ENCODE measurements at regions not wholly inside any gene's neighbourhood (a gene's known extent, or its start where the extent isn't known, plus 50 kb on each side); places are given as distances from the start of the nearest gene placed in this dataset.

DNA sequence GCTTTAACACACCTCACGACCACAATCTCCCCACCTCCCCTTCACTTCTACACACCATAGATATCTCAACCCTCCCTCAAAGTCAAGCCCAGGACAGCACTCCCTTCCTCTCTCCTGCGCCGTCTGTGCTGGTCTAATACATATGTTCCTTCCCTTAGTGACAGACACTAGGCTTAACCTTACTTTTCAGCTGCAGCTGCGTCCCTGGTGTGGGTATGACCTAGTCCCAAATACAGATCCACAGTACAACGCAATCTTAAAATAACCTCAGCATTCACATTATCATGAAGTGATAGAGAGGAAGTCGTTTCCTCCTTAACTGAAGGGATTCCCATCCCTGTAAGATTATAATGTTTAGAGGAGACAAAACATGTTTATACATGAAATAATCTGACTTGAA is 192.7 kb upstream of the TANK start:
- Mint-ChIP-seq H3K4me3 (ENCODE audit: unreplicated experiment) (peak overlapping the region; percentile 35), H3K4me1 (ENCODE audit: low read depth, unreplicated experiment) (peaks cover 18% of the 10 kb centered on the region), H3K9me3 (ENCODE audit: unreplicated experiment) (peaks cover 3% of the 10 kb centered on the region), H3K27me3 (ENCODE audit: unreplicated experiment) (peaks cover 4% of the 10 kb centered on the region), H3K27ac (ENCODE audit: unreplicated experiment) (peak overlapping the region; percentile 86), H3K36me3 (ENCODE audit: unreplicated experiment) (no peaks in the 10 kb centered on the region)
- TF ChIP-seq, protein P1, sequence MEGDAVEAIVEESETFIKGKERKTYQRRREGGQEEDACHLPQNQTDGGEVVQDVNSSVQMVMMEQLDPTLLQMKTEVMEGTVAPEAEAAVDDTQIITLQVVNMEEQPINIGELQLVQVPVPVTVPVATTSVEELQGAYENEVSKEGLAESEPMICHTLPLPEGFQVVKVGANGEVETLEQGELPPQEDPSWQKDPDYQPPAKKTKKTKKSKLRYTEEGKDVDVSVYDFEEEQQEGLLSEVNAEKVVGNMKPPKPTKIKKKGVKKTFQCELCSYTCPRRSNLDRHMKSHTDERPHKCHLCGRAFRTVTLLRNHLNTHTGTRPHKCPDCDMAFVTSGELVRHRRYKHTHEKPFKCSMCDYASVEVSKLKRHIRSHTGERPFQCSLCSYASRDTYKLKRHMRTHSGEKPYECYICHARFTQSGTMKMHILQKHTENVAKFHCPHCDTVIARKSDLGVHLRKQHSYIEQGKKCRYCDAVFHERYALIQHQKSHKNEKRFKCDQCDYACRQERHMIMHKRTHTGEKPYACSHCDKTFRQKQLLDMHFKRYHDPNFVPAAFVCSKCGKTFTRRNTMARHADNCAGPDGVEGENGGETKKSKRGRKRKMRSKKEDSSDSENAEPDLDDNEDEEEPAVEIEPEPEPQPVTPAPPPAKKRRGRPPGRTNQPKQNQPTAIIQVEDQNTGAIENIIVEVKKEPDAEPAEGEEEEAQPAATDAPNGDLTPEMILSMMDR (IDR thresholded peaks at IDR 0.05; ENCODE audit: partially characterized antibody, unreplicated experiment) = no peak
- DNase-seq = peak; percentile 27

DNA sequence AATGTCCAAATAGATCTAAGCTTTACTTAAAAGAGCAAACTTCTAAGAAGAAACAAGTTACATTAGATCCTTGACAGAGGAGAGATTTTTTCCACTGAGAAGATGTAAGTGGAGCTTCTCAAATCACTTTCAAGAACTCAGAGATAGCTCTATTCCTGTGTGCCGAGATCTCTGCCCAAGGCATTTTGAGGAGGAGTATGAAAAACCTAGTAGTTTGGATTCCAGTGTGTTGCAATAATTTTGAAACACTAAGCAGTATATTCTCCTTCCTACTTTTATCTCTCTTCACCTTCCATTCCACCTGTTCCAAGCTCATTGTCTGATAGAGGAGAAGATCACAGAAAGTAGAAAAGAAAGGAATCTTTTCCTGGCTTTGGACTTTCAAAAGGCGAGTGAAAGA is 192.0 kb upstream of the TANK start:
- Mint-ChIP-seq H3K4me1 (ENCODE audit: low read depth, unreplicated experiment) (peaks cover 18% of the 10 kb centered on the region), H3K27me3 (ENCODE audit: unreplicated experiment) (peaks cover 4% of the 10 kb centered on the region), H3K36me3 (ENCODE audit: unreplicated experiment) (no peaks in the 10 kb centered on the region), H3K4me3 (ENCODE audit: unreplicated experiment) (no peak overlapping the region), H3K9me3 (ENCODE audit: unreplicated experiment) (peaks cover 3% of the 10 kb centered on the region), H3K27ac (ENCODE audit: unreplicated experiment) (no peak overlapping the region)
- TF ChIP-seq, protein P1 (IDR thresholded peaks at IDR 0.05; ENCODE audit: partially characterized antibody, unreplicated experiment) = no peak
- DNase-seq = no peak

DNA sequence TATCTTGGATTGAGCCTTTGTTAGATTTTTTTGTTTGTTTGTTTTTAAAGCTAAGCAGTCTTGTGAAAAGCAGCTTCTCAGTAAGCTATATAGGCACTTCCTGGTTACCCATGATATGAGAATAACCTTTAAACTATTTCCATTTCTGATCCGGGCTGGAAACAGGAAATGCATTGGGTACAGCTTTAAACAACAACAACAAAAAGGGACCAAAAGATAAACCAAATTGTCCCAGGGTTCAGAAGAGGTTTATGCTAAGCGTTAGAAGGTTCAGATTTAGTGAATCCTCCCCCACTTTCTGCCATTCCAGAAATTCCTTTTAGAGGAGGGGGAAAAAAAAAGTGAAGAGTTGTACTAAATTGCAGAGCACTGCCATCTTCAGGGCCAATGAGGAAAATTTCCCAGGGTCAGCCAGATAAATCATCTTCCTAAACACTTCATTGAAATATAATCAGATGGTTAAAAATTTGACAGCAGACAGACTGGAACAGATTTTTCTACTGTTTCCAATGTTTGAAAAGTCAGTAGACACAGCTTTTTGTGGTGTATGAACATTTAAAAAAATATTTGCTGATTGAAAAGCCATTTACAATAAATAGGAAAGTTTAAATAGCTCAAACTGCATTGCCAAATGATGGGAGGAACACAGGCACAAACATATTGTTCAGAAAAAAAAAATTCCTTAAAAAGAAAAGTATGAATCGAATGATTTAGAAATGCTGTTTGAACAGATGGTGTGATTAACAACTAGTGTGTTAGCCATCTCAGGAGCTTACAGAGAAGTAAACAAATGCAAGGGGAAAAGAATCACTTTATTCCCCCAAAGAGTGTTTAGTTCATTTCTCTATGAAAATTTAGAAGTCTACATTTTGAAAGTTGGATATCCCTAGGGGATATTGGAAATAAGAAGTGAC is 189.9 kb upstream of the TANK start:
- H3K4me3 Mint-ChIP-seq (ENCODE audit: unreplicated experiment) = no peak overlapping the region

DNA sequence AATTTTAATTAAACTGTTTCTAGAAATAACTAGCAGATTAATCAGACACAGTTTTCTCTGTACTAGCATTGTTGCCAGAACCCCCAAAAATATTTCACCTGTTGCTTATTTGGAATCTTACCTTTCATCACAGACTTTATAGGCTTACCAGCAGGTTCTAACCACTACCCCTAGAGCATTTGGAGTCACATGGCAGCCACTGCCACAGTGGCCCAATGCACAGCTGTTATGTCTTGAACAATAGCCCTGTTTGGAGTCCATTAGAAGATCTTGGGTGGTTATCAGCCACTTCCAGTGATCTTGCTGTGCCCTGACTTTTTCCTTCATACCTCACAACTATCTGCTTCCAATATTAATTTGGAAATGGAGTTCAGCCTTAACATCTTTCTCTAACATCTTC is 186.2 kb upstream of the TANK start:
- TF ChIP-seq, protein P1 (IDR thresholded peaks at IDR 0.05; ENCODE audit: partially characterized antibody, unreplicated experiment) = no peak
- Mint-ChIP-seq H3K27me3 (ENCODE audit: unreplicated experiment) (no peaks in the 10 kb centered on the region), H3K9me3 (ENCODE audit: unreplicated experiment) (peaks cover 2% of the 10 kb centered on the region), H3K27ac (ENCODE audit: unreplicated experiment) (no peak overlapping the region), H3K36me3 (ENCODE audit: unreplicated experiment) (no peaks in the 10 kb centered on the region), H3K4me3 (ENCODE audit: unreplicated experiment) (no peak overlapping the region), H3K4me1 (ENCODE audit: low read depth, unreplicated experiment) (peaks cover 7% of the 10 kb centered on the region)
- no peak for DNase-seq

More for the DNA sequence above, 189.9 kb upstream of the TANK start:
- DNase-seq = no peak
- TF ChIP-seq, protein P1 (IDR thresholded peaks at IDR 0.05; ENCODE audit: partially characterized antibody, unreplicated experiment) = peak; percentile 56
- H3K4me1 Mint-ChIP-seq (ENCODE audit: low read depth, unreplicated experiment) = peaks cover 18% of the 10 kb centered on the region
- H3K36me3 Mint-ChIP-seq (ENCODE audit: unreplicated experiment) = no peaks in the 10 kb centered on the region
- H3K27me3 Mint-ChIP-seq (ENCODE audit: unreplicated experiment) = peaks cover 4% of the 10 kb centered on the region
- peaks cover 5% of the 10 kb centered on the region for H3K9me3 Mint-ChIP-seq (ENCODE audit: unreplicated experiment)
- no peak overlapping the region for H3K27ac Mint-ChIP-seq (ENCODE audit: unreplicated experiment)

DNA sequence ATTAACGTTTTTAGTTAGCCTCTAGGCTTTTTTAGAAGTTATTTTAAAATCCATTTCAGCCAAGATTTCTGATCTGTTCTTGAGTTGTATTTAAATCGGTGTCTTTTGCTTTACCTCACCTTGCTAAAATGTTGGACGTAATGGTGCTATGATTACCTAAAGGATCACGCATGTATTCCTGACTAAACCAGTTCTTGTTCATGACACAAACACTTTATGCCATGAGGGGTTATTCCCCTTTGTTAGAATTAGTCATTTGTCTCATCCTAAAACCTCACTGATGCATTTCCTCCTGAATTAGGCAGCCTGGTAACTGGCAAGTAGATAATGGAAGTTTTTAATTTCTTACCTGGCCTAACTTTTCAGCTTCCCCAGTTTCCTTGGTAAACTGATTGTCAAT is 185.4 kb upstream of the TANK start:
- Mint-ChIP-seq H3K27me3 (ENCODE audit: unreplicated experiment) (no peaks in the 10 kb centered on the region), H3K4me3 (ENCODE audit: unreplicated experiment) (no peak overlapping the region), H3K9me3 (ENCODE audit: unreplicated experiment) (peaks cover 2% of the 10 kb centered on the region), H3K36me3 (ENCODE audit: unreplicated experiment) (no peaks in the 10 kb centered on the region), H3K4me1 (ENCODE audit: low read depth, unreplicated experiment) (peaks cover 7% of the 10 kb centered on the region), H3K27ac (ENCODE audit: unreplicated experiment) (no peak overlapping the region)
- TF ChIP-seq, protein P1 (IDR thresholded peaks at IDR 0.05; ENCODE audit: partially characterized antibody, unreplicated experiment) = no peak
- no peak for DNase-seq

All from glutamatergic neuron (in vitro differentiated cells).